ENCODE measurements at regions not wholly inside any gene's neighbourhood (a gene's known extent, or its start where the extent isn't known, plus 50 kb on each side); places are given as distances from the start of the nearest gene placed in this dataset.
"Not testable (repeated sequence)": the region's sequence is repeated elsewhere in the genome, so short reads cannot be mapped to it uniquely, and the experiment has no call there.

- not testable (repeated sequence) for DNase-seq (ENCODE audit: low spot score)
These were observed 56.2 kb upstream of the TFPI start for GRCh38 chr2:187610450-187610849.

- DNase-seq (ENCODE audit: low spot score): no peak
These were observed 58.6 kb upstream of the TFPI start for GRCh38 chr2:187612857-187613256.

GRCh38 chr2:187614756-187615155 is 60.5 kb upstream of the TFPI start:
- DNase-seq (ENCODE audit: low spot score): no peak

GRCh38 chr2:187615364-187615763 is 61.1 kb upstream of the TFPI start:
- DNase-seq (ENCODE audit: low spot score): no peak

- no peak for DNase-seq (ENCODE audit: low spot score)
These were observed 61.7 kb upstream of the TFPI start for GRCh38 chr2:187615902-187616301.

- DNase-seq (ENCODE audit: low spot score): no peak
These were observed 62.9 kb upstream of the TFPI start for GRCh38 chr2:187617120-187617519.

GRCh38 chr2:187617905-187618304 is 63.7 kb upstream of the TFPI start:
- no peak for DNase-seq (ENCODE audit: low spot score)

- DNase-seq (ENCODE audit: low spot score): no peak
These were observed 64.6 kb upstream of the TFPI start for GRCh38 chr2:187618813-187619212.

- DNase-seq (ENCODE audit: low spot score): no peak
These were observed 72.9 kb upstream of the TFPI start for GRCh38 chr2:187627153-187627552.

- not testable (repeated sequence) for DNase-seq (ENCODE audit: low spot score)
These were observed 82.6 kb upstream of the TFPI start for GRCh38 chr2:187636731-187637391.

GRCh38 chr2:187637392-187637740 is 83.1 kb upstream of the TFPI start:
- not testable (repeated sequence) for DNase-seq (ENCODE audit: low spot score)

- DNase-seq (ENCODE audit: low spot score): not testable (repeated sequence)
These were observed 83.5 kb upstream of the TFPI start for GRCh38 chr2:187637771-187638170.

- DNase-seq (ENCODE audit: low spot score): no peak
These were observed 84.6 kb upstream of the TFPI start for GRCh38 chr2:187638840-187639239.

GRCh38 chr2:187640926-187641510 is 86.8 kb upstream of the TFPI start:
- DNase-seq (ENCODE audit: low spot score): no peak

GRCh38 chr2:187642498-187642897 is 88.3 kb upstream of the TFPI start:
- no peak for DNase-seq (ENCODE audit: low spot score)

- no peak for DNase-seq (ENCODE audit: low spot score)
These were observed 90.3 kb upstream of the TFPI start for GRCh38 chr2:187644486-187644885.

- no peak for DNase-seq (ENCODE audit: low spot score)
These were observed 90.7 kb upstream of the TFPI start for GRCh38 chr2:187644981-187645380.

- no peak for DNase-seq (ENCODE audit: low spot score)
These were observed 92.3 kb upstream of the TFPI start for GRCh38 chr2:187646556-187646955.

- no peak for DNase-seq (ENCODE audit: low spot score)
These were observed 100.3 kb upstream of the TFPI start for GRCh38 chr2:187654535-187654934.

GRCh38 chr2:187655001-187655400 is 100.8 kb upstream of the TFPI start:
- DNase-seq (ENCODE audit: low spot score): no peak

GRCh38 chr2:187656123-187656522 is 101.9 kb upstream of the TFPI start:
- no peak for DNase-seq (ENCODE audit: low spot score)

- DNase-seq (ENCODE audit: low spot score): no peak
These were observed 104.8 kb upstream of the TFPI start for GRCh38 chr2:187658952-187659525.

GRCh38 chr2:187676050-187676449 is 121.8 kb upstream of the TFPI start:
- not testable (repeated sequence) for DNase-seq (ENCODE audit: low spot score)

GRCh38 chr2:187679454-187679853 is 125.2 kb upstream of the TFPI start:
- no peak for DNase-seq (ENCODE audit: low spot score)

Data from hematopoietic multipotent progenitor cell treated with erythropoietin and hydrocortisone succinate and interleukin-3 and kit ligand, for 15 days (in vitro differentiated cells).